Fibroblast of lung (primary cell): ENCODE measurements at regions not wholly inside any gene's neighbourhood (a gene's known extent, or its start where the extent isn't known, plus 50 kb on each side); places are given as distances from the start of the nearest gene placed in this dataset.

Experiments
- EZH2 ChIP-seq: IDR thresholded peaks from 2 replicates; pipeline ENCODE4 v1.5.1; 2012; ENCODE audit warnings: low read length, control low read depth, mild to moderate bottlenecking; ENCODE audit errors: missing control alignments
- TF ChIP-seq, protein P1 (sequence below), 2 donors: IDR thresholded peaks in 1 of 2; conservative IDR thresholded peaks in 1 of 2; 1 replicate in 1 of 2; 2 replicates in 1 of 2; pipeline ENCODE4 v1.5.1; 2011 to 2012; ENCODE audit warnings: low read length in 2 of 2, control low read depth in 1 of 2, inconsistent platforms in 1 of 2, low read depth in 1 of 2, mild to moderate bottlenecking in 1 of 2

DNA sequence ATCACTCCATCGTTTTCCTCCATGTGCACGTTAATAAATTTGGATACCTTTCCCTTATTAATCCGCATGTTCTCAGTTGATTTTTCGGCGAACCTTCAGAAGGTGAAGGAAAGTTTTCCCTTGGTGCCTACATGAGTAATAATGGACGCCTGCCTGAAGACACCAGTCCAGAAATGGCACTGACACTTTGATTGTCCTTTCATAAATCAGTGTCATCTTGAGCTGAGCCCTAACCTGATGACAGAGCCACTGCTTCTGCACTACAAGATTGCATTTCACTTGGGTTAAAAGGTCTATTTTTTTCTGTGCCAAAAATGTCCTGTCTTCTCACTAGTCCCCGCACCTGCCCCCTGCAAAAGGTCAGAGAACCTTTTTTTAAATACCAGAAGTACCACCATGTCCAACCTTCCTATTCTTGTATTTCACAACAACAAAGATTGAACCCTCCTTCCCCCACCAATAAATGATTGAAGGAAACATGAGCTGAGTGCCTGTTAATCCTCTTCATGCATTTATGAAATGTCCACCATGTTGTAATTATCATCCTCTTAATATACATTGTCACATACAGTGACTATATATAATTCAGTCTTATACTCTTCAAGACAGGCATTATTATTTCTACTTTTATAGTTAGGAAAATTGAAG lies 219.9 kb upstream of the UBASH3B start:
- TF ChIP-seq EZH2: no peak
- TF ChIP-seq, protein P1, sequence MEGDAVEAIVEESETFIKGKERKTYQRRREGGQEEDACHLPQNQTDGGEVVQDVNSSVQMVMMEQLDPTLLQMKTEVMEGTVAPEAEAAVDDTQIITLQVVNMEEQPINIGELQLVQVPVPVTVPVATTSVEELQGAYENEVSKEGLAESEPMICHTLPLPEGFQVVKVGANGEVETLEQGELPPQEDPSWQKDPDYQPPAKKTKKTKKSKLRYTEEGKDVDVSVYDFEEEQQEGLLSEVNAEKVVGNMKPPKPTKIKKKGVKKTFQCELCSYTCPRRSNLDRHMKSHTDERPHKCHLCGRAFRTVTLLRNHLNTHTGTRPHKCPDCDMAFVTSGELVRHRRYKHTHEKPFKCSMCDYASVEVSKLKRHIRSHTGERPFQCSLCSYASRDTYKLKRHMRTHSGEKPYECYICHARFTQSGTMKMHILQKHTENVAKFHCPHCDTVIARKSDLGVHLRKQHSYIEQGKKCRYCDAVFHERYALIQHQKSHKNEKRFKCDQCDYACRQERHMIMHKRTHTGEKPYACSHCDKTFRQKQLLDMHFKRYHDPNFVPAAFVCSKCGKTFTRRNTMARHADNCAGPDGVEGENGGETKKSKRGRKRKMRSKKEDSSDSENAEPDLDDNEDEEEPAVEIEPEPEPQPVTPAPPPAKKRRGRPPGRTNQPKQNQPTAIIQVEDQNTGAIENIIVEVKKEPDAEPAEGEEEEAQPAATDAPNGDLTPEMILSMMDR (conservative IDR thresholded peaks at IDR 0.05 in 1 of 2, IDR thresholded peaks at IDR 0.05 in 1 of 2; ENCODE audit: low read depth in 1 of 2, low read length in 2 of 2): no peak
